MM.1S (cell line): ENCODE measurements at regions not wholly inside any gene's neighbourhood (a gene's known extent, or its start where the extent isn't known, plus 50 kb on each side); places are given as distances from the start of the nearest gene placed in this dataset.
"Not testable (repeated sequence)": the region's sequence is repeated elsewhere in the genome, so short reads cannot be mapped to it uniquely, and the experiment has no call there.

Experiments
- DNase-seq: peaks from one replicate; pipeline ENCODE4 v3.0.0-alpha.2; 2015
- H2AFZ ChIP-seq: fragments of 300-600 bp; sonication (generic); 2 replicates; pipeline ENCODE4 v1.6.0; 2016; ENCODE audit warnings: antibody characterized with exemption, low read length
- H3F3A ChIP-seq: fragments of 300-600 bp; sonication (generic); 2 replicates; pipeline ENCODE4 v1.6.1; 2016; ENCODE audit warnings: mild to moderate bottlenecking, antibody characterized with exemption, low read length, moderate library complexity, mixed read lengths; ENCODE audit not compliant: insufficient read depth
- H3K27ac ChIP-seq: fragments of 300-600 bp; sonication (generic); 2 replicates; pipeline ENCODE4 v1.5.1; 2016; ENCODE audit warnings: mild to moderate bottlenecking, low read length
- H3K27me3 ChIP-seq: fragments of 300-600 bp; sonication (generic); replicated peaks from 2 replicates; pipeline ENCODE4 v1.6.0; 2016; ENCODE audit warnings: low read length; ENCODE audit not compliant: insufficient read depth
- H3K36me3 ChIP-seq: fragments of 300-600 bp; sonication (generic); replicated peaks from 2 replicates; pipeline ENCODE4 v1.6.1; 2016; ENCODE audit warnings: mild to moderate bottlenecking, low read length, mixed read lengths; ENCODE audit not compliant: insufficient read depth
- H3K4me1 ChIP-seq: fragments of 300-600 bp; sonication (generic); 2 replicates; pipeline ENCODE4 v1.6.1; 2016; ENCODE audit warnings: low read length, mixed read lengths
- H3K4me2 ChIP-seq: fragments of 300-600 bp; sonication (generic); 2 replicates; pipeline ENCODE4 v1.6.0; 2016; ENCODE audit warnings: low read depth, low read length
- H3K4me3 ChIP-seq: fragments of 300-600 bp; sonication (generic); 2 replicates; pipeline ENCODE4 v1.5.1; 2016; ENCODE audit warnings: low read length, mixed read lengths
- H3K79me2 ChIP-seq: fragments of 300-600 bp; sonication (generic); 2 replicates; pipeline ENCODE4 v1.6.1; 2016; ENCODE audit warnings: mixed run types, low read length, mixed read lengths
- H3K9ac ChIP-seq: fragments of 300-600 bp; sonication (generic); 2 replicates; pipeline ENCODE4 v1.6.1; 2016; ENCODE audit warnings: low read length, mixed read lengths
- H3K9me2 ChIP-seq: fragments of 300-600 bp; sonication (generic); replicated peaks from 2 replicates; pipeline ENCODE4 v1.6.1; 2016; ENCODE audit warnings: mild to moderate bottlenecking, low read length, mixed read lengths; ENCODE audit not compliant: insufficient read depth
- H3K9me3 ChIP-seq: fragments of 300-600 bp; sonication (generic); replicated peaks from 2 replicates; pipeline ENCODE4 v1.6.1; 2016; ENCODE audit warnings: mild to moderate bottlenecking, low read length, mixed read lengths; ENCODE audit not compliant: insufficient read depth
- H4K20me1 ChIP-seq: fragments of 300-600 bp; sonication (generic); 2 replicates; pipeline ENCODE4 v1.6.1; 2016; ENCODE audit warnings: mild to moderate bottlenecking, low read length, moderate library complexity, mixed read lengths; ENCODE audit not compliant: insufficient read depth
- EZH2 ChIP-seq: fragments of 300-600 bp; sonication (generic); optimal IDR thresholded peaks from 2 replicates; pipeline ENCODE3; 2017; ENCODE audit warnings: low read depth, mild to moderate bottlenecking, antibody characterized with exemption, low read length, mixed read lengths
- EZH2phosphoT487 ChIP-seq: fragments of 300-600 bp; sonication (generic); IDR thresholded peaks from 2 replicates; pipeline ENCODE4 v1.6.1; 2018; ENCODE audit warnings: antibody characterized with exemption, low read length
- TF ChIP-seq, protein P1 (sequence below): fragments of 300-600 bp; sonication (generic); IDR thresholded peaks from 2 replicates; pipeline ENCODE4 v1.5.1; 2016; ENCODE audit warnings: antibody characterized with exemption, low read length, mixed read lengths

DNA sequence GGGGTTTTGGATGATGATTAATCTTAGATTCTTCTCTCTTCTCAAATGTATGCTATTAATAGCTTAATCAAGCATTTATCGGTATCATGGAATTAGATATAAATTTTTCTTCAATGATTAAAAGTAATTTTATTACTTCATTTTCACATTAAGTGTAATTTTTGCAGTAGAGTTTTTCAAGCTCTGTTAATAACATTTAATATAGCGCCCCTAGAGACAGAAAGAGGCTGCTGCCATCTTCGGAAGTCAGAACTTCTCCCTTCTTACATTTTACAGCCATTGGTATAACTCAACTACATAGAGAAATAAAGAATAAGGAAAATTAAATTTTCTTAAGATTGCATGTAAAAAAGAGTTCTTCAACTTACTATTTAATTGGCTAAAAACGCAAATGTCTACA lies 540.3 kb downstream of the GABRG2 start:
- Histone ChIP-seq H3K36me3 (no peaks in the 10 kb centered on the region), H3K27ac (no peak overlapping the region), H4K20me1 (no peaks in the 10 kb centered on the region), H2AFZ (no peak overlapping the region), H3K9me2 (no peaks in the 10 kb centered on the region), H3K4me1 (no peaks in the 10 kb centered on the region), H3K9ac (no peak overlapping the region), H3K27me3 (no peaks in the 10 kb centered on the region), H3F3A (no peaks in the 10 kb centered on the region), H3K9me3 (no peaks in the 10 kb centered on the region), H3K4me2 (no peak overlapping the region), H3K79me2 (no peaks in the 10 kb centered on the region), H3K4me3 (no peak overlapping the region)
- no peak for DNase-seq
- no peak for TF ChIP-seq EZH2phosphoT487
- no peak for TF ChIP-seq EZH2
- TF ChIP-seq, protein P1, sequence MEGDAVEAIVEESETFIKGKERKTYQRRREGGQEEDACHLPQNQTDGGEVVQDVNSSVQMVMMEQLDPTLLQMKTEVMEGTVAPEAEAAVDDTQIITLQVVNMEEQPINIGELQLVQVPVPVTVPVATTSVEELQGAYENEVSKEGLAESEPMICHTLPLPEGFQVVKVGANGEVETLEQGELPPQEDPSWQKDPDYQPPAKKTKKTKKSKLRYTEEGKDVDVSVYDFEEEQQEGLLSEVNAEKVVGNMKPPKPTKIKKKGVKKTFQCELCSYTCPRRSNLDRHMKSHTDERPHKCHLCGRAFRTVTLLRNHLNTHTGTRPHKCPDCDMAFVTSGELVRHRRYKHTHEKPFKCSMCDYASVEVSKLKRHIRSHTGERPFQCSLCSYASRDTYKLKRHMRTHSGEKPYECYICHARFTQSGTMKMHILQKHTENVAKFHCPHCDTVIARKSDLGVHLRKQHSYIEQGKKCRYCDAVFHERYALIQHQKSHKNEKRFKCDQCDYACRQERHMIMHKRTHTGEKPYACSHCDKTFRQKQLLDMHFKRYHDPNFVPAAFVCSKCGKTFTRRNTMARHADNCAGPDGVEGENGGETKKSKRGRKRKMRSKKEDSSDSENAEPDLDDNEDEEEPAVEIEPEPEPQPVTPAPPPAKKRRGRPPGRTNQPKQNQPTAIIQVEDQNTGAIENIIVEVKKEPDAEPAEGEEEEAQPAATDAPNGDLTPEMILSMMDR = 0 out of 2 replicates have a peak, but pooled peaks have one; percentile 6

DNA sequence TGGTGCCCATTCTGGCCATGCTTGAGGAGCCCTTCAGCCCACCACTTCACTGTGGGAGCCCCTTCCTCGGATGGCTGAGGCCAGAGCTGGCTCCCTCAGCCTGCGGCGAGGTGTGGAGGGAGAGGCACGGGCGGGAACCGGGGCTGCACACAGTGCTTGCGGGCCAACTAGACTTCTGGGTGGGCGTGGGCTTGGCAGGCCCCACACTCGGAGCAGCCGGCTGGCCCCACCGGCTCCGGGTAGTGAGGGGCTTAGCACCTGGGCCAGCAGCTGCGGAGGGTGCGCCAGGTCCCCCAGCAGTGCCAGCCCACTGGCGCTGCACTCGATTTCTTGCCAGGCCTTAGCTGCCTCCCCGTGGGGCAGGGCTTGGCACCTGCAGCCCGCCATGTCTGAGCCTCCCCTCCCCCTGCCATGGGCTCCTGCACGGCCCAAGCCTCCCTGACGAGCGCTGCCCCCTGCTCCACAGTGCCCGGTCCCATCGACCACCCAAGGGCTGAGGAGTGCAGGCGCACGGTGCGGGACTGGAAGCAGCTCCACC lies 554.2 kb downstream of the GABRG2 start:
- H3K27ac ChIP-seq, H3K9me3 ChIP-seq, H3K9me2 ChIP-seq, H3F3A ChIP-seq, H3K9ac ChIP-seq, H3K79me2 ChIP-seq, H3K4me3 ChIP-seq, H3K4me1 ChIP-seq, DNase-seq, H2AFZ ChIP-seq, H3K27me3 ChIP-seq, H3K36me3 ChIP-seq, H4K20me1 ChIP-seq, H3K4me2 ChIP-seq: not testable (repeated sequence)

DNA sequence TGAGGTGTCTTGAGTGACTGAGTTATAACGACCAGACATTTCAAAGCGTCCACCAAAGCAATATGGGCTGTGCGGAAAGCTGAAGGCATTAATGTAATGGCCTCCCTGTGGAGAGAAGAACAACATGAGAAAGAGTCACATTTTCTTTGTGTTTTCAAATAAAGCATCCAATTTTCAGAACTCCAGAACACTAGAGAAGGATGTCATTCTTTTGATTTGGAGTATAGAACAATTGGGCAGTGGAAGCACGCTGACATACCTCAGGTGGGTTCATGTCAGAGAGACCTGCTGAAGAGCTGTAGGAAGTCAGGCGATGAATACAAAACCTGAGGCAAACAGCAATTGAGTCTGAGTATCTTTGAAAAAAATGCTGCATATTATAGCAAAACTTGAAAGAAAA lies 556.5 kb downstream of the GABRG2 start:
- H3K9me2 ChIP-seq = no peaks in the 10 kb centered on the region
- H3K9ac ChIP-seq = no peak overlapping the region
- DNase-seq = no peak
- no peak overlapping the region for H3K4me2 ChIP-seq
- H3K79me2 ChIP-seq = no peaks in the 10 kb centered on the region
- TF ChIP-seq, protein P1 = no peak
- no peak for TF ChIP-seq EZH2phosphoT487
- TF ChIP-seq EZH2 = no peak
- H2AFZ ChIP-seq = no peak overlapping the region
- no peaks in the 10 kb centered on the region for H3F3A ChIP-seq
- H3K9me3 ChIP-seq = no peaks in the 10 kb centered on the region
- H3K36me3 ChIP-seq = no peaks in the 10 kb centered on the region
- no peaks in the 10 kb centered on the region for H3K4me1 ChIP-seq
- H4K20me1 ChIP-seq = no peaks in the 10 kb centered on the region
- H3K27ac ChIP-seq = no peak overlapping the region
- no peaks in the 10 kb centered on the region for H3K27me3 ChIP-seq
- no peak overlapping the region for H3K4me3 ChIP-seq

DNA sequence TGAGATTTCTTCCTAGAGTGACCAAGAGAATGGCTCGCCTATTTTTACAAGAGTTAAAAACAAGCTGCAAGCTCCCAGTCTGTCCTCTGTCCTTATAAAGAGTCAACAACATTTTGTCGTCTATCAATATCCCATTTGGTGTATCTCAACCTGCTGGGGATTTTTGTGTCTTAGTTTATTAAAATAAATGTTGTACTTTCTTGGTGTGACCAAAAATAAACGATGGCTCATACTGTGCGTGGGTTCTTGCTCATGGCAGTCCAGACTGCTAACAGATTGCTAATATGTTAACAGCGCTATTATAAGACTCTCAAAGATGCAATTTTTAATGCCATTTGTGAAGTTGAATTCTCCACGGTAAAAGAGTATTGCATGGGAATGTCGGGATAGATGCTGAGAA lies 569.9 kb downstream of the GABRG2 start:
- no peaks in the 10 kb centered on the region for H3F3A ChIP-seq
- H3K27ac ChIP-seq = no peak overlapping the region
- no peaks in the 10 kb centered on the region for H3K9me3 ChIP-seq
- no peak overlapping the region for H3K4me2 ChIP-seq
- H3K9me2 ChIP-seq = no peaks in the 10 kb centered on the region
- no peak overlapping the region for H3K9ac ChIP-seq
- H3K79me2 ChIP-seq = no peaks in the 10 kb centered on the region
- TF ChIP-seq EZH2phosphoT487 (no peak), EZH2 (no peak)
- TF ChIP-seq, protein P1 = no peak
- no peaks in the 10 kb centered on the region for H3K27me3 ChIP-seq
- DNase-seq = no peak
- no peaks in the 10 kb centered on the region for H3K36me3 ChIP-seq
- no peaks in the 10 kb centered on the region for H4K20me1 ChIP-seq
- no peak overlapping the region for H3K4me3 ChIP-seq
- H3K4me1 ChIP-seq = no peaks in the 10 kb centered on the region
- no peak overlapping the region for H2AFZ ChIP-seq
